ENCODE measurements at regions not wholly inside any gene's neighbourhood (a gene's known extent, or its start where the extent isn't known, plus 50 kb on each side); places are given as distances from the start of the nearest gene placed in this dataset.

- no peak overlapping the region for H3K4me3 ChIP-seq
- H3K9me3 ChIP-seq, result peaks cover 17 to 37% of the 10 kb centered on the region in 2 donors
- H3K36me3 ChIP-seq, result no peaks in the 10 kb centered on the region
- TF ChIP-seq, protein P1, sequence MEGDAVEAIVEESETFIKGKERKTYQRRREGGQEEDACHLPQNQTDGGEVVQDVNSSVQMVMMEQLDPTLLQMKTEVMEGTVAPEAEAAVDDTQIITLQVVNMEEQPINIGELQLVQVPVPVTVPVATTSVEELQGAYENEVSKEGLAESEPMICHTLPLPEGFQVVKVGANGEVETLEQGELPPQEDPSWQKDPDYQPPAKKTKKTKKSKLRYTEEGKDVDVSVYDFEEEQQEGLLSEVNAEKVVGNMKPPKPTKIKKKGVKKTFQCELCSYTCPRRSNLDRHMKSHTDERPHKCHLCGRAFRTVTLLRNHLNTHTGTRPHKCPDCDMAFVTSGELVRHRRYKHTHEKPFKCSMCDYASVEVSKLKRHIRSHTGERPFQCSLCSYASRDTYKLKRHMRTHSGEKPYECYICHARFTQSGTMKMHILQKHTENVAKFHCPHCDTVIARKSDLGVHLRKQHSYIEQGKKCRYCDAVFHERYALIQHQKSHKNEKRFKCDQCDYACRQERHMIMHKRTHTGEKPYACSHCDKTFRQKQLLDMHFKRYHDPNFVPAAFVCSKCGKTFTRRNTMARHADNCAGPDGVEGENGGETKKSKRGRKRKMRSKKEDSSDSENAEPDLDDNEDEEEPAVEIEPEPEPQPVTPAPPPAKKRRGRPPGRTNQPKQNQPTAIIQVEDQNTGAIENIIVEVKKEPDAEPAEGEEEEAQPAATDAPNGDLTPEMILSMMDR (IDR thresholded peaks at IDR 0.05), result no peak
- no peak for TF ChIP-seq POLR2AphosphoS5 (IDR thresholded peaks at IDR 0.05)
- no peak for TF ChIP-seq POLR2A (IDR thresholded peaks at IDR 0.05)
- no peaks in the 10 kb centered on the region for H3K27me3 ChIP-seq
- DNase-seq (ENCODE audit: low spot score in 2 of 2), result no peak
- no peak overlapping the region for H3K27ac ChIP-seq
- no peaks in the 10 kb centered on the region for H3K4me1 ChIP-seq
- intact Hi-C loops (cut with DNase I; ENCODE audit: low total_unique reads), result no loop called here
Observed at GRCh38 chr7:56570968-56571367, 454.8 kb upstream of the NUPR2 start.

DNA sequence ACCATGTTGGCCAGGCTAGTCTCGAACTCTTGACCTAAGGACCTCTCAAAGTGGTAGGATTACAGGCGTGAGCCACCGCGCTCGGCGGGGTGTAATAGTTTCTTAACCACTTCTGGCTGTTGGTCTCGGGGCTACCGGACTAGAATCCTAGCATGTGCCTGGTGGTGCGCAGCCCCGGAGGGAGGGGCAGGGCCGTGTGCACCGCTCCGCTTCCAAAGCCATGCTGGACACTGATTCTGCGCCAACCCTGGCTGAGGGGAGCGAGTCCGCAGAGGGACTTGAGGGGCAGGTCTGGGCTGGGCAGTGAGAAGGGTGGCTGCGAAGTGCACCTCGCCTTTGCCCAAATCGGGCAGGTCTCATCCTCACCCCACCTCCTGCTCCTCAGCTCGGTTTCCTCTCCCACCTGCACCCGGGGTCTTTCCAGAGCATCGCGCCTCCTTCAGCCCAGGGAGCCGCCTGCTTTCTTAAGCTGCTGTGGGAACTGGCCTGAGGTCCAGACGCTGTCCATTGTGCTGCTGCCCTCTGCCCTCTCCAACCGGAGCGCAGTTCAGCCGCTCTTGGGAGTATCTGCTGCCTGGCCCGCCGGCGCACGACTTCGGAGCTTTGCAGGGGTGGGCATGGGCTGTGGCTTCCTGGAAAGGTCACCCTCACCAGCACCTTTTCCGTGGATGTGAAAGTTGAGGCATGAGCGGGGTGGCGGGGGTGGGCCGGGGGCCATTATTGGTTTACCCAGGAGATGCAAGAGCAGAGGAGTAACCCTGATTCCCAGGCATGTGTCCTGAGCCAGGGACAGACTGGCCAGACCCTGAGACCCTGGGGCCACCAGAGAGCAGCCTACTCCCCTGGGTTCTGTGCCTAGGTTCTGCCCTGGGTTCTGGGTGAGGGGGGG is 422.6 kb upstream of the NUPR2 start:
- no peak for TF ChIP-seq POLR2AphosphoS5 (IDR thresholded peaks at IDR 0.05)
- TF ChIP-seq POLR2A (IDR thresholded peaks at IDR 0.05), result no peak
- TF ChIP-seq, protein P1 (IDR thresholded peaks at IDR 0.05), result no peak

GRCh38 chr7:56537952-56538351 is 421.7 kb upstream of the NUPR2 start:
- peaks cover 39 to 57% of the 10 kb centered on the region in 2 donors for H3K9me3 ChIP-seq
- DNase-seq (ENCODE audit: low spot score in 2 of 2), result peak in 1 of 2 donors; percentile 21
- H3K4me3 ChIP-seq, result peak overlapping the region in 1 of 3 donors; percentile 39
- H3K27me3 ChIP-seq, result no peaks in the 10 kb centered on the region
- intact Hi-C loops (cut with DNase I; ENCODE audit: low total_unique reads), result loop anchor here (10.0 kb wide), 1 partner anchor 1497 kb away; no protein-coding TSS in a partner anchor
- H3K27ac ChIP-seq, result no peak overlapping the region
- TF ChIP-seq POLR2AphosphoS5 (IDR thresholded peaks at IDR 0.05), result no peak
- TF ChIP-seq, protein P1 (IDR thresholded peaks at IDR 0.05), result no peak
- no peak for TF ChIP-seq POLR2A (IDR thresholded peaks at IDR 0.05)
- H3K36me3 ChIP-seq, result no peaks in the 10 kb centered on the region
- no peaks in the 10 kb centered on the region for H3K4me1 ChIP-seq

More for the DNA sequence above, 422.6 kb upstream of the NUPR2 start:
- intact Hi-C loops (cut with DNase I; ENCODE audit: low total_unique reads), result loop anchor here (10.0 kb wide), 1 partner anchor 1496 kb away; no protein-coding TSS in a partner anchor
- Histone ChIP-seq H3K27ac (no peak overlapping the region), H3K36me3 (no peaks in the 10 kb centered on the region), H3K9me3 (peaks cover 39 to 57% of the 10 kb centered on the region in 2 donors), H3K27me3 (no peaks in the 10 kb centered on the region), H3K4me1 (no peaks in the 10 kb centered on the region), H3K4me3 (peak overlapping the region in 1 of 3 donors; percentile 39)
- no peak for DNase-seq (ENCODE audit: low spot score in 2 of 2)

- intact Hi-C loops (cut with DNase I; ENCODE audit: low total_unique reads), result loop anchor here (10.0 kb wide), 1 partner anchor 1497 kb away; no protein-coding TSS in a partner anchor
- Histone ChIP-seq H3K27me3 (no peaks in the 10 kb centered on the region), H3K9me3 (peaks cover 39 to 57% of the 10 kb centered on the region in 2 donors), H3K4me1 (no peaks in the 10 kb centered on the region), H3K36me3 (no peaks in the 10 kb centered on the region), H3K4me3 (peak overlapping the region in 1 of 3 donors; percentile 39), H3K27ac (no peak overlapping the region)
- DNase-seq (ENCODE audit: low spot score in 2 of 2), result no peak
- no peak for TF ChIP-seq POLR2AphosphoS5 (IDR thresholded peaks at IDR 0.05)
- no peak for TF ChIP-seq POLR2A (IDR thresholded peaks at IDR 0.05)
- TF ChIP-seq, protein P1 (IDR thresholded peaks at IDR 0.05), result no peak
Observed at GRCh38 chr7:56537477-56537876, 421.3 kb upstream of the NUPR2 start.

- TF ChIP-seq POLR2A (IDR thresholded peaks at IDR 0.05) (no peak), POLR2AphosphoS5 (IDR thresholded peaks at IDR 0.05) (no peak)
- TF ChIP-seq, protein P1 (IDR thresholded peaks at IDR 0.05), result no peak
Observed at GRCh38 chr7:56495165-56495564, 378.9 kb upstream of the NUPR2 start.

More at GRCh38 chr7:56495165-56495564, 378.9 kb upstream of the NUPR2 start:
- Histone ChIP-seq H3K36me3 (no peaks in the 10 kb centered on the region), H3K27ac (no peak overlapping the region), H3K4me1 (no peaks in the 10 kb centered on the region), H3K4me3 (no peak overlapping the region), H3K27me3 (no peaks in the 10 kb centered on the region), H3K9me3 (peaks cover 49 to 69% of the 10 kb centered on the region in 2 donors)
- DNase-seq (ENCODE audit: low spot score in 2 of 2), result no peak
- intact Hi-C loops (cut with DNase I; ENCODE audit: low total_unique reads), result no loop called here
